HL-60 (cell line): ENCODE measurements at regions not wholly inside any gene's neighbourhood (a gene's known extent, or its start where the extent isn't known, plus 50 kb on each side); places are given as distances from the start of the nearest gene placed in this dataset.

Experiments used
- GABPA ChIP-seq: IDR thresholded peaks from 2 replicates; pipeline ENCODE4 v1.6.1; 2012; ENCODE audit warnings: low read depth
- POLR2AphosphoS5 ChIP-seq: IDR thresholded peaks from 2 replicates; pipeline ENCODE4 v1.6.1; 2012; ENCODE audit warnings: low read depth
- SPI1 ChIP-seq: IDR thresholded peaks from 2 replicates; pipeline ENCODE4 v1.6.1; 2012; ENCODE audit warnings: low read depth, mild to moderate bottlenecking, borderline replicate concordance
- TF ChIP-seq, protein P1 (sequence below): IDR thresholded peaks from one replicate; pipeline ENCODE4 v1.5.1; 2011; ENCODE audit warnings: low read length, control low read depth, inconsistent platforms; ENCODE audit not compliant: insufficient read depth
- TF ChIP-seq, protein P2 (sequence below): IDR thresholded peaks from 2 replicates; pipeline ENCODE4 v1.6.1; 2012; ENCODE audit warnings: low read depth; ENCODE audit not compliant: insufficient replicate concordance

DNA sequence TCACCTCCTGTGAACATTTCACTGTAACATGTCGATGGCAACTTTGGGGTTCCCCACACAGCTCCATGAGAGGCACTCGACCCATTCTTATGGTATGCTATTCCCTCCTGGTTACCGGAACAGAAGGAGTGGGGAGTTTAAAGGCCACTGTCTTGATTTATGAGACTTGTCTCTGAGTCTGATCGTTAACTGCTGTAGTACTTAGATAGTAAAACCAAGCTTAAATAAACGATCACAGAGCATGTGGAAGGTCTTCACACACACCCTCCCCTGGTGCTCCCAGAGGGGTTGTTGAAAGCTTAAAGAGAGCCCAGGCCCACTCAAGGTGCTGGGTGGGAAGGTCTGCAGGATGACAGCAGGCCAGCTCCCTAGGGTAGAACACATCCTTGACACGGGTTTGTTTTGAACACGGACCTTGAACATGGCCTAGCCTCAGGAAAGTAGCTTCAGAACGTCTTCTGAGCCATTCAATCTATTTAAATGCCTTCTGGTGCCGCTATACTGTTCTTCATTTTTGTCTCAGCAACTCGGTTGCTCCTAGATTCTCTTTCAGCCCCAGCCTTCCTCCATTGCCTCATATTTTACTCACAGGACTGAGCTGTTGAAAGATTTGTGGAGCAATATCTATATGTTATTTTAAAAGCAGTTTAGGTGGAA lies 335.3 kb downstream of the FGFR2 start:
- TF ChIP-seq, protein P1, sequence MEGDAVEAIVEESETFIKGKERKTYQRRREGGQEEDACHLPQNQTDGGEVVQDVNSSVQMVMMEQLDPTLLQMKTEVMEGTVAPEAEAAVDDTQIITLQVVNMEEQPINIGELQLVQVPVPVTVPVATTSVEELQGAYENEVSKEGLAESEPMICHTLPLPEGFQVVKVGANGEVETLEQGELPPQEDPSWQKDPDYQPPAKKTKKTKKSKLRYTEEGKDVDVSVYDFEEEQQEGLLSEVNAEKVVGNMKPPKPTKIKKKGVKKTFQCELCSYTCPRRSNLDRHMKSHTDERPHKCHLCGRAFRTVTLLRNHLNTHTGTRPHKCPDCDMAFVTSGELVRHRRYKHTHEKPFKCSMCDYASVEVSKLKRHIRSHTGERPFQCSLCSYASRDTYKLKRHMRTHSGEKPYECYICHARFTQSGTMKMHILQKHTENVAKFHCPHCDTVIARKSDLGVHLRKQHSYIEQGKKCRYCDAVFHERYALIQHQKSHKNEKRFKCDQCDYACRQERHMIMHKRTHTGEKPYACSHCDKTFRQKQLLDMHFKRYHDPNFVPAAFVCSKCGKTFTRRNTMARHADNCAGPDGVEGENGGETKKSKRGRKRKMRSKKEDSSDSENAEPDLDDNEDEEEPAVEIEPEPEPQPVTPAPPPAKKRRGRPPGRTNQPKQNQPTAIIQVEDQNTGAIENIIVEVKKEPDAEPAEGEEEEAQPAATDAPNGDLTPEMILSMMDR: no peak
- TF ChIP-seq POLR2AphosphoS5 (no peak), GABPA (no peak), SPI1 (no peak)
- TF ChIP-seq, protein P2, sequence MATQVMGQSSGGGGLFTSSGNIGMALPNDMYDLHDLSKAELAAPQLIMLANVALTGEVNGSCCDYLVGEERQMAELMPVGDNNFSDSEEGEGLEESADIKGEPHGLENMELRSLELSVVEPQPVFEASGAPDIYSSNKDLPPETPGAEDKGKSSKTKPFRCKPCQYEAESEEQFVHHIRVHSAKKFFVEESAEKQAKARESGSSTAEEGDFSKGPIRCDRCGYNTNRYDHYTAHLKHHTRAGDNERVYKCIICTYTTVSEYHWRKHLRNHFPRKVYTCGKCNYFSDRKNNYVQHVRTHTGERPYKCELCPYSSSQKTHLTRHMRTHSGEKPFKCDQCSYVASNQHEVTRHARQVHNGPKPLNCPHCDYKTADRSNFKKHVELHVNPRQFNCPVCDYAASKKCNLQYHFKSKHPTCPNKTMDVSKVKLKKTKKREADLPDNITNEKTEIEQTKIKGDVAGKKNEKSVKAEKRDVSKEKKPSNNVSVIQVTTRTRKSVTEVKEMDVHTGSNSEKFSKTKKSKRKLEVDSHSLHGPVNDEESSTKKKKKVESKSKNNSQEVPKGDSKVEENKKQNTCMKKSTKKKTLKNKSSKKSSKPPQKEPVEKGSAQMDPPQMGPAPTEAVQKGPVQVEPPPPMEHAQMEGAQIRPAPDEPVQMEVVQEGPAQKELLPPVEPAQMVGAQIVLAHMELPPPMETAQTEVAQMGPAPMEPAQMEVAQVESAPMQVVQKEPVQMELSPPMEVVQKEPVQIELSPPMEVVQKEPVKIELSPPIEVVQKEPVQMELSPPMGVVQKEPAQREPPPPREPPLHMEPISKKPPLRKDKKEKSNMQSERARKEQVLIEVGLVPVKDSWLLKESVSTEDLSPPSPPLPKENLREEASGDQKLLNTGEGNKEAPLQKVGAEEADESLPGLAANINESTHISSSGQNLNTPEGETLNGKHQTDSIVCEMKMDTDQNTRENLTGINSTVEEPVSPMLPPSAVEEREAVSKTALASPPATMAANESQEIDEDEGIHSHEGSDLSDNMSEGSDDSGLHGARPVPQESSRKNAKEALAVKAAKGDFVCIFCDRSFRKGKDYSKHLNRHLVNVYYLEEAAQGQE: no peak
